ENCODE measurements at regions not wholly inside any gene's neighbourhood (a gene's known extent, or its start where the extent isn't known, plus 50 kb on each side); places are given as distances from the start of the nearest gene placed in this dataset.

- no peak overlapping the region for H3K27ac ChIP-seq (ENCODE audit: low read depth, low read length)
- H3K4me1 ChIP-seq (ENCODE audit: control insufficient read depth in 2 of 2, insufficient read depth in 2 of 2, low read length in 2 of 2), result peaks cover 7 to 8% of the 10 kb centered on the region in 2 donors
- peaks cover 92 to 98% (median 93%) of the 10 kb centered on the region in 5 donors for H3K27me3 Mint-ChIP-seq
- peak overlapping the region in 3 of 9 donors; percentile 0 to 6 (median 3) for H3K27ac Mint-ChIP-seq
- peaks cover 0 to 64% (median 28%) of the 10 kb centered on the region in 11 donors for H3K9me3 Mint-ChIP-seq
- peak overlapping the region; percentile 75 to 88 (median 86) for H3K4me3 Mint-ChIP-seq
- peaks cover 0 to under 1% (median 0%) of the 10 kb centered on the region in 3 experiments for H3K9me3 ChIP-seq (ENCODE audit: control insufficient read depth in 2 of 3, low read length in 3 of 3)
- peaks cover 12 to 29% of the 10 kb centered on the region in 2 donors for H3K27me3 ChIP-seq (ENCODE audit: control insufficient read depth in 2 of 2, insufficient read depth in 2 of 2, low read length in 2 of 2)
- H3K36me3 ChIP-seq (ENCODE audit: control insufficient read depth in 2 of 3, insufficient read depth in 3 of 3, low read length in 3 of 3), result no peaks in the 10 kb centered on the region
- DNase-seq (no peak), ATAC-seq (no peak)
- CTCF ChIA-PET, result no interaction called here
- H3K36me3 Mint-ChIP-seq, result peaks cover 0 to 4% (median 0%) of the 10 kb centered on the region in 5 donors
- POLR2A ChIA-PET, result interaction anchor here (0.6 kb wide), 1 partner anchor 1019 kb away, joined by 3 read pairs; no protein-coding TSS in a partner anchor
- H3K4me3 ChIP-seq (ENCODE audit: low read length), result peak overlapping the region; percentile 45
- intact Hi-C loops (cut with micrococcal nuclease), result loop anchor here (1.0 to 10.0 kb wide), 7 partner anchors 8 to 402 kb away; partner anchors contain the start of genes TMEM161B (in 2 of the 2) and MEF2C (in 1 of the 2)
- H3K4me1 Mint-ChIP-seq, result peaks cover 11 to 34% (median 25%) of the 10 kb centered on the region in 7 donors
Observed at GRCh38 chr5:88666761-88667495, 216.1 kb downstream of the MEF2C start.

- Mint-ChIP-seq H3K4me3 (peak overlapping the region in 9 of 10 donors; percentile 75 to 88 (median 85)), H3K27me3 (peaks cover 88 to 96% (median 91%) of the 10 kb centered on the region in 5 donors), H3K9me3 (peaks cover 0 to 71% (median 28%) of the 10 kb centered on the region in 11 donors), H3K4me1 (peaks cover 14 to 37% (median 30%) of the 10 kb centered on the region in 7 donors), H3K27ac (peak overlapping the region in 1 of 9 donors; percentile 7), H3K36me3 (peaks cover 0 to 4% (median 0%) of the 10 kb centered on the region in 5 donors)
- Histone ChIP-seq H3K27ac (ENCODE audit: low read depth, low read length) (no peak overlapping the region), H3K9me3 (ENCODE audit: control insufficient read depth in 2 of 3, low read length in 3 of 3) (no peaks in the 10 kb centered on the region), H3K4me1 (ENCODE audit: control insufficient read depth in 2 of 2, insufficient read depth in 2 of 2, low read length in 2 of 2) (peaks cover 8 to 10% of the 10 kb centered on the region in 2 donors), H3K4me3 (ENCODE audit: low read length) (no peak overlapping the region), H3K27me3 (ENCODE audit: control insufficient read depth in 2 of 2, insufficient read depth in 2 of 2, low read length in 2 of 2) (peaks cover 11 to 27% of the 10 kb centered on the region in 2 donors), H3K36me3 (ENCODE audit: control insufficient read depth in 2 of 3, insufficient read depth in 3 of 3, low read length in 3 of 3) (no peaks in the 10 kb centered on the region)
- intact Hi-C loops (cut with micrococcal nuclease), result loop anchor here (1.0 to 10.0 kb wide), 7 partner anchors 10 to 401 kb away; partner anchors contain the start of genes TMEM161B (in 2 of the 2) and MEF2C (in 1 of the 2)
- CTCF ChIA-PET, result no interaction called here
- no peak for ATAC-seq
- DNase-seq, result no peak
- POLR2A ChIA-PET, result no interaction called here
Observed at GRCh38 chr5:88665750-88666215, 217.2 kb downstream of the MEF2C start.

- ATAC-seq (no peak), DNase-seq (no peak)
- Histone ChIP-seq H3K4me3 (ENCODE audit: low read length) (no peak overlapping the region), H3K9me3 (ENCODE audit: control insufficient read depth in 2 of 3, low read length in 3 of 3) (no peaks in the 10 kb centered on the region), H3K27me3 (ENCODE audit: control insufficient read depth in 2 of 2, insufficient read depth in 2 of 2, low read length in 2 of 2) (peaks cover 13 to 22% of the 10 kb centered on the region in 2 donors), H3K36me3 (ENCODE audit: control insufficient read depth in 2 of 3, insufficient read depth in 3 of 3, low read length in 3 of 3) (no peaks in the 10 kb centered on the region), H3K27ac (ENCODE audit: low read depth, low read length) (no peak overlapping the region), H3K4me1 (ENCODE audit: control insufficient read depth in 2 of 2, insufficient read depth in 2 of 2, low read length in 2 of 2) (peaks cover 8 to 10% of the 10 kb centered on the region in 2 donors)
- Mint-ChIP-seq H3K27me3 (peaks cover 84 to 92% (median 87%) of the 10 kb centered on the region in 5 donors), H3K9me3 (peaks cover 0 to 76% (median 29%) of the 10 kb centered on the region in 11 donors), H3K27ac (no peak overlapping the region), H3K36me3 (peaks cover 0 to 8% (median 0%) of the 10 kb centered on the region in 5 donors), H3K4me1 (peaks cover 19 to 43% (median 34%) of the 10 kb centered on the region in 7 donors), H3K4me3 (no peak overlapping the region)
- CTCF ChIA-PET, result no interaction called here
- POLR2A ChIA-PET, result no interaction called here
- intact Hi-C loops (cut with micrococcal nuclease), result loop anchor here (5.0 to 10.0 kb wide), 4 partner anchors 162 to 400 kb away; partner anchors contain the start of genes TMEM161B (in 2 of the 2) and MEF2C (in 1 of the 2)
Observed at GRCh38 chr5:88664645-88665044, 218.3 kb downstream of the MEF2C start.

GRCh38 chr5:88663793-88664216 lies 219.2 kb downstream of the MEF2C start:
- no peak overlapping the region for H3K27ac ChIP-seq (ENCODE audit: low read depth, low read length)
- intact Hi-C loops (cut with micrococcal nuclease), result loop anchor here (1.0 to 10.0 kb wide), 2 partner anchors 22 to 399 kb away; partner anchors contain the start of gene TMEM161B (in 1 of the 2)
- CTCF ChIA-PET, result interaction anchor here (0.6 kb wide), 1 partner anchor 236 kb away, joined by 4 read pairs; no protein-coding TSS in a partner anchor

GRCh38 chr5:88662846-88663245 lies 220.1 kb downstream of the MEF2C start:
- H3K4me3 Mint-ChIP-seq, result no peak overlapping the region
- H3K9me3 Mint-ChIP-seq, result peaks cover 0 to 78% (median 34%) of the 10 kb centered on the region in 11 donors
- H3K36me3 ChIP-seq (ENCODE audit: control insufficient read depth in 2 of 3, insufficient read depth in 3 of 3, low read length in 3 of 3), result no peaks in the 10 kb centered on the region
- peaks cover 8 to 10% of the 10 kb centered on the region in 2 donors for H3K4me1 ChIP-seq (ENCODE audit: control insufficient read depth in 2 of 2, insufficient read depth in 2 of 2, low read length in 2 of 2)
- CTCF ChIA-PET, result no interaction called here
- H3K4me3 ChIP-seq (ENCODE audit: low read length), result no peak overlapping the region
- intact Hi-C loops (cut with micrococcal nuclease), result loop anchor here (1.0 to 10.0 kb wide), 2 partner anchors 23 to 398 kb away; partner anchors contain the start of gene TMEM161B (in 1 of the 2)
- H3K4me1 Mint-ChIP-seq, result peaks cover 19 to 39% (median 35%) of the 10 kb centered on the region in 7 donors
- no peak for DNase-seq
- H3K27ac ChIP-seq (ENCODE audit: low read depth, low read length), result no peak overlapping the region
- peaks cover 83 to 92% (median 85%) of the 10 kb centered on the region in 5 donors for H3K27me3 Mint-ChIP-seq
- no peak for ATAC-seq
- H3K27me3 ChIP-seq (ENCODE audit: control insufficient read depth in 2 of 2, insufficient read depth in 2 of 2, low read length in 2 of 2), result peaks cover 22 to 23% of the 10 kb centered on the region in 2 donors
- H3K36me3 Mint-ChIP-seq, result peaks cover 0 to 4% (median 0%) of the 10 kb centered on the region in 5 donors
- peaks cover 0 to 6% (median 0%) of the 10 kb centered on the region in 3 experiments for H3K9me3 ChIP-seq (ENCODE audit: control insufficient read depth in 2 of 3, low read length in 3 of 3)
- POLR2A ChIA-PET, result no interaction called here
- no peak overlapping the region for H3K27ac Mint-ChIP-seq

More at GRCh38 chr5:88663793-88664216, 219.2 kb downstream of the MEF2C start:
- no peak overlapping the region for H3K27ac Mint-ChIP-seq
- Histone ChIP-seq H3K4me3 (ENCODE audit: low read length) (no peak overlapping the region), H3K9me3 (ENCODE audit: control insufficient read depth in 2 of 3, low read length in 3 of 3) (no peaks in the 10 kb centered on the region), H3K36me3 (ENCODE audit: control insufficient read depth in 2 of 3, insufficient read depth in 3 of 3, low read length in 3 of 3) (no peaks in the 10 kb centered on the region), H3K27me3 (ENCODE audit: control insufficient read depth in 2 of 2, insufficient read depth in 2 of 2, low read length in 2 of 2) (peaks cover 18 to 22% of the 10 kb centered on the region in 2 donors), H3K4me1 (ENCODE audit: control insufficient read depth in 2 of 2, insufficient read depth in 2 of 2, low read length in 2 of 2) (peaks cover 8 to 10% of the 10 kb centered on the region in 2 donors)
- peaks cover 0 to 8% (median 0%) of the 10 kb centered on the region in 5 donors for H3K36me3 Mint-ChIP-seq
- H3K27me3 Mint-ChIP-seq, result peaks cover 84 to 92% (median 85%) of the 10 kb centered on the region in 5 donors
- peaks cover 19 to 46% (median 37%) of the 10 kb centered on the region in 7 donors for H3K4me1 Mint-ChIP-seq
- POLR2A ChIA-PET, result no interaction called here
- no peak overlapping the region for H3K4me3 Mint-ChIP-seq
- H3K9me3 Mint-ChIP-seq, result peaks cover 0 to 79% (median 33%) of the 10 kb centered on the region in 11 donors
- DNase-seq, result no peak
- ATAC-seq, result no peak

GRCh38 chr5:88661806-88662207 lies 221.2 kb downstream of the MEF2C start:
- Histone ChIP-seq H3K27me3 (ENCODE audit: control insufficient read depth in 2 of 2, insufficient read depth in 2 of 2, low read length in 2 of 2) (peaks cover 22 to 25% of the 10 kb centered on the region in 2 donors), H3K4me3 (ENCODE audit: low read length) (no peak overlapping the region), H3K36me3 (ENCODE audit: control insufficient read depth in 2 of 3, insufficient read depth in 3 of 3, low read length in 3 of 3) (no peaks in the 10 kb centered on the region), H3K9me3 (ENCODE audit: control insufficient read depth in 2 of 3, low read length in 3 of 3) (peaks cover 0 to 6% (median 0%) of the 10 kb centered on the region in 3 experiments), H3K27ac (ENCODE audit: low read depth, low read length) (no peak overlapping the region), H3K4me1 (ENCODE audit: control insufficient read depth in 2 of 2, insufficient read depth in 2 of 2, low read length in 2 of 2) (peaks cover 3 to 8% of the 10 kb centered on the region in 2 donors)
- intact Hi-C loops (cut with micrococcal nuclease), result loop anchor here (2.0 to 10.0 kb wide), 2 partner anchors 13 to 397 kb away; partner anchors contain the start of gene TMEM161B (in 1 of the 2)
- H3K9me3 Mint-ChIP-seq, result peaks cover 0 to 69% (median 27%) of the 10 kb centered on the region in 11 donors
- ChIA-PET POLR2A (no interaction called here), CTCF (no interaction called here)
- peak overlapping the region in 1 of 9 donors; percentile 44 for H3K27ac Mint-ChIP-seq
- ATAC-seq (no peak), DNase-seq (no peak)
- peaks cover 0 to 4% (median 0%) of the 10 kb centered on the region in 5 donors for H3K36me3 Mint-ChIP-seq
- peaks cover 12 to 29% (median 25%) of the 10 kb centered on the region in 7 donors for H3K4me1 Mint-ChIP-seq
- peaks cover 73 to 83% (median 80%) of the 10 kb centered on the region in 5 donors for H3K27me3 Mint-ChIP-seq
- H3K4me3 Mint-ChIP-seq, result peak overlapping the region in 2 of 10 donors; percentile 74 to 82

All from naive thymus-derived CD4-positive, alpha-beta T cell (primary cell).